ENCODE measurements at regions not wholly inside any gene's neighbourhood (a gene's known extent, or its start where the extent isn't known, plus 50 kb on each side); places are given as distances from the start of the nearest gene placed in this dataset.

DNA sequence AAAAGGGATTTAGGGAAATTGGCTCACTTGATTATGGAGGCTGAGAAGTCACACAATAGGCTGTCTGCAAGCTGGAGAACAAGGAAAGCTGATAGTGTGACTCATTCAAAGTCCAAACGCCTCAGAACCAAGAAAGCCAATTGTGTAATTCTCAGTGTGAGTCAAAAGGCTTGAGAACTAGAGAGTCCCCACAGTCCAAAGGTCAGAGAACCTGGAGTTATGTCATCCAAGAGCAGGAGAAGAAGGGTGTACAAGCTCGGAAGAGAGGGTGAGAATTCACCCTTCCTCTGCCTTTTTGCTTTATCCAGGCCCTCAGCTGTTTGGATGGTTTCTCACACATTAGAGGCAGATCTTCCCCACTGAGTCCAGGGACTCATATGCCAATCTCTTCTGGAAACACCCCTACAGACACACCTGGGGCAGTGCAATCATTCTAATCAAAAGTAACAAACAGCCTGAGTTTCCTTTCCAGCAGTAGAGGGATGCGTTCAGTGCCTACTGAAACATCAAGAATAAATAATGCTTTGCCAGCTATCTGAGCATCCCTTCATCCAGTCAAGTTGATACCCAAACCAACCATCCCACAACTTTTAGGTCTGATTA is 271.5 kb downstream of the SATB1 start (continued):
- TF ChIP-seq, protein P1, sequence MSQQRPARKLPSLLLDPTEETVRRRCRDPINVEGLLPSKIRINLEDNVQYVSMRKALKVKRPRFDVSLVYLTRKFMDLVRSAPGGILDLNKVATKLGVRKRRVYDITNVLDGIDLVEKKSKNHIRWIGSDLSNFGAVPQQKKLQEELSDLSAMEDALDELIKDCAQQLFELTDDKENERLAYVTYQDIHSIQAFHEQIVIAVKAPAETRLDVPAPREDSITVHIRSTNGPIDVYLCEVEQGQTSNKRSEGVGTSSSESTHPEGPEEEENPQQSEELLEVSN (IDR thresholded peaks at IDR 0.05): no peak
- TF ChIP-seq EGR1 (IDR thresholded peaks at IDR 0.05; ENCODE audit: borderline replicate concordance, low read depth, low read length) (no peak), GTF2F1 (IDR thresholded peaks at IDR 0.05; ENCODE audit: borderline replicate concordance, low read depth, low read length) (no peak)

Data from H1 (cell line).